GM21825 (cell line): ENCODE measurements at regions not wholly inside any gene's neighbourhood (a gene's known extent, or its start where the extent isn't known, plus 50 kb on each side); places are given as distances from the start of the nearest gene placed in this dataset.
"Not testable (repeated sequence)": the region's sequence is repeated elsewhere in the genome, so short reads cannot be mapped to it uniquely, and the experiment has no call there.

ENCODE experiments used
- ATAC-seq: cut with Tn5 transposase; IDR thresholded peaks from one replicate; pipeline ENCODE4 v1.9.1; 2021; ENCODE audit warnings: mild to moderate bottlenecking, moderate library complexity; ENCODE audit not compliant: unreplicated experiment

DNA sequence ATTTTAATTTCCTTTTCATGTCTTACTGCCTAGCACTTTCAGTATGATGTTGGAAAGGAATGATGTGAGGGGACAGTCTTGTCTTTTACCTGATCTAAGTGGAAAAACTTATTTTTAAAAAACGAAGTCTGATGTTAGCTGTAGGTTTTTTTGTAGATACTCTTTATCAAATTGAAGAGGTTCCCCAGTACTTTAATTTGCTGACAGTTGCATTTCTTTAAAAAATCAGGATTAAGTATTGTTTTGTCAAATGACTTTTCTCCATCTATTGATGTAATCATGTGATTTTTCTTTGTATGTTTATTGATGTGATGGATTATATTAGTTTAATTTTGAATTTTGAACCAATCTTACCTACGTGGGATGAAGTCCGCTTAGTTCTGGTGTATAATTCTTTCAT, 568.4 kb upstream of the AGA start:
- no peak for ATAC-seq

DNA sequence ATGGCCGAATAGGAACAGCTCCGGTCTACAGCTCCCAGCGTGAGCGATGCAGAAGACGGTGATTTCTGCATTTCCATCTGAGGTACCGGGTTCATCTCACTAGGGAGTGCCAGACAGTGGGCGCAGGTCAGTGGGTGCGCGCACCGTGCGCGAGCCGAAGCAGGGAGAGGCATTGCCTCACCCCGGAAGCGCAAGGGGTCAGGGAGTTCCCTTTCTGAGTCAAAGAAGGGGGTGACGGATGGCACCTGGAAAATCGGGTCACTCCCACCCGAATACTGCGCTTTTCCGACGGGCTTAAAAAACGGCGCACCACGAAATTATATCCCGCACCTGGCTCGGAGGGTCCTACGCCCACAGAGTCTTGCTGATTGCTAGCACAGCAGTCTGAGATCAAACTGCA, 572.8 kb upstream of the AGA start:
- not testable (repeated sequence) for ATAC-seq

DNA sequence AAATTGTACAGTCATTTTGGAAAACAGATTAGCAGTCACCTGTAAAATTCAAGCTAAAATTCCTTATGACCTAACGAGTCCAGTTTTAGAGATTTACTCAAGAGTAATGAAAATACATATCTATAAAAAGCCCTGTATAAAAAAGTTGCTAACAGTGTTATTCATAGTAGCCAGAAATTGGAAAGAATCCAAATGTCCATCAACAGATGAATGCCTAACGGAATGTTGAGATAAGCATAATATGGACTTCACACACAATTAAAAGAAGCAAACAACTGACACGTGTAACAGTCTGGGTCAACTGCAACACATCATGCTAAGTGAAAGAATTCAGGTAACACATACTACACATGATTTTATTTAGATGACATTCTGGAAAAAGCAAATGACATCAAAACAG, 584.8 kb upstream of the AGA start:
- ATAC-seq = no peak

- no peak for ATAC-seq
These were observed 585.6 kb upstream of the AGA start for GRCh38 chr4:178027796-178028195.

DNA sequence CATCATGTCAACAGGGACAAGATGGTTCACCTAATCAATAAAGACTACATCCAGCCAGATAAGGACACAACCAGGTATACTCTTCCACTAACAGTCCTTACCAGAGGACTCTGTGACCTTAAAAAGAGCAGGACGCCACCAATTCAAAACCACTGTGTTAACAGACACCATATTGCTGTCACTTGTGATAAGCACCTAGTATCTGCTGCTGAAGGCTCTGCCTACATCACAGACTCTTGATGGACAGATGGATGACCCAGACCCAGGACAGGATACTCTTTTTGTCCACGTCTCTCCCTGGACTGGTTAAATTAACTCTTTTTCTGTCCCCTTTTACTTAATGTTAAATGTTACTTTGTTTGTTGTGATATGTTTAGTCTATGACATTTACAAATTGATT, 586.2 kb upstream of the AGA start:
- ATAC-seq = no peak

DNA sequence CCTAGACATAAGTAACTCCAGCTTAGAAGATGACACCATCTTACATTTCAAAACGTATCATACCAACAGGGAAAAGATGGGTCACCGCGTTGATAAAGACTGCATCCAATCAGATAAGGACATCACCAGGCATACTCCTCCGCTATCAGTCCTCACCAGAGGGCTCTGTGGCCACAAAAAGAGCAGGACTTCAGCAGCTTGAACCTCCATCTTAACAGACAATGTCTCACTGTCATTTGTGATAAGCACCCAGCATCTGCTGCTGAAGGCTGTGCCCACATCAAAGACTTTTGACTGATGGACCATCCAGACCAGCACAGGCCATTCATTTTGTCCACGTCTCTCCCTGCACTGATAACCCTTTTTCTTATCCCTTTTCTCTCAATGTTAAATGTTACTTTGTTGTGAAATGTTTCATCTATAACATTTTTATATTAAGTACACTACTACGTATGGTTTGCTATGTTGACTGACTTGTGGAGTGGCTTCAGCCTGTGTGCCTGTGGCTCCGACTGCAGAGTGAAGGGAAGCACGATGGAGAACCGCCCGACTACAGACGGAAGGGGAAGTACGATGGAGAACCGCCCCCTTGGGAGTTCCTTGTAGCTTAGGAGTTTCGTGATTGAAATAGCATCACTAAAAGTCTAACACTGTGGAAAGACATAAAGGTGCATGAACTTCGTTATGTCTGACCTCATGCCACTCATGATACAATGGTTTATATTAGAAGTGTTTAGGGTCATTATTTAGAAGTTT, 595.4 kb upstream of the AGA start:
- ATAC-seq = no peak

DNA sequence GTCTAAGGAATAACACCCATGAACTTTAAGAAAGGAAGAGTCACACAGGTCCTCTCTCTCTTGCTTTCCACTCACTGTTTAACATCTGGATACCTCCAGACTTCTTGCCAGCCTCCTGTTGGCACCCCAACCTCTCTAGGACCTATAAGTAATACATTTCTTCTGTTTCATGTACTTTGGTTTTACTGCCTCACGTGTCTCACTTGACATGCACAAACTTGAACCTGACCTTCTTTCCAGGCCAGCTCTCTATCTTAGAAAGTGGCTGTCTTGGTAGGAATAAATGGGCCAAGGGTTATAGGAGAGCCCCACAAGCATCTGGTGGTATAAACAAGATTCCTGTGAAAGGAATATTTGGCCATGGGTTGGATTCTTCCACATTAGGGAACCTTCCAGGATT, 614.8 kb upstream of the AGA start:
- ATAC-seq = no peak

DNA sequence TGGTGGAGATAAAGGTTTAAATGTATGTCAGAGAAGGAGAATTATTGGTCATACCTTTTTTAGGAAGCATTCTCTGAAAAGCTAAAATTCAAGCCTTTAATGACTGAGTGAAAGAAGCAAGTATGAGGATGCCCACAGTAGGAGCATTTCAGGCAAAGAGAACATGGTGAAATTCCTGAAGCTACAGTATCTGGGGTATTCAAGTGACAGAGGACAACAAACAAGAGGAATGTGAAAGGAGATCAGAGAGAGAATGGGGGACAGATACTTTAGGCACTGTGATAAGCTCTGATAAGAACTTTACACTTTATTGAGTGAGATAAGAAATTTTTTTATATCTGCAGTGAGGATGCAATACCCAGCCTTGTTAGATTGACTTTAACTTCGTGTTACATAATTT, 621.3 kb upstream of the AGA start:
- ATAC-seq = no peak

DNA sequence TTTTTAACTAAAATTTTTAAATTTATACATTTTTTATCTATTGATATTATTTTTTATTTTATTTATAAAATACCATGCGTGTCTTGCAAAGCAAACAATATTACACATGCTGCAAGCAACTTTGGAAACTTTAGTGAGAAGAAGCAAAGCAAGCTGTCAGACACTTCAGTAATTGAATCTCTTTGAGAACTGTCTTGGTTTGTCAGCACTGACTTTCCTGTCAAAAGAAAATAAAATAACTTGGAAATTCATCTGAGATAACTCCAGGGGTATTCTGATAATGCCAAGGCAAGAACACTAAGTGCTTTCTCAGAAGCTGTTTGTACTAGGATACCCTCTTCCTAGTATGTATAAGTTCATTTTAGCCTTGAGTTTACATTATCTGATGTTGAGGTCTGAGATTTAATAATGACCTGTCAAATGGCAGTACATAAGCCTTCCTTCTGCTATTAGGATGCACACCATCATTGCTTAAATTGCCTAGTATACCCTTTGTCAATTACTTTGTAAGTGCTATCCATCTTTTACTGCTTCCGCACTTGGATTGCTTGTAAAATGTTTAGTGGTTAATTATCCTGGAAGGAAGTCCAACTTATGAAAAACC, 624.2 kb upstream of the AGA start:
- ATAC-seq = no peak

GRCh38 chr4:178068136-178068535, 625.9 kb upstream of the AGA start:
- no peak for ATAC-seq

DNA sequence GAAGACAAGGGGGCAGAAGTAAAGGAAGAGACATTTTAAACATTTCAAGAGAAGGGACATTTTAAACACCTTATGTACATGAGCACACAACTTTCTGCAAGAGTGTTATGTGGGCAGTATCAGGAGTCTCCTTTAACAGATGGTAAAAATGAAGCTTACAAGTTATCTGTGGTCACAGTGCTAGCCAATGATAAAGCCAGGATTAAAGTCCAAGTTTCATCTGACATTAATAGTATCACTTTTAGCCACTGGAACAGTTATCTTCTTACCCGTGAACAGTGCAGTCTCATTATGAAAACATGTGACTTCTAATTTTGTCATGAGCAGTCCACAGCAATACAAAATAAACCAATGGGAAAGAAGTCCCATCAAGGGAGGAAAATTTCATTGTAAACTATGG, 627.9 kb upstream of the AGA start:
- no peak for ATAC-seq

- no peak for ATAC-seq
These were observed 638.1 kb upstream of the AGA start for GRCh38 chr4:178080312-178080711.

DNA sequence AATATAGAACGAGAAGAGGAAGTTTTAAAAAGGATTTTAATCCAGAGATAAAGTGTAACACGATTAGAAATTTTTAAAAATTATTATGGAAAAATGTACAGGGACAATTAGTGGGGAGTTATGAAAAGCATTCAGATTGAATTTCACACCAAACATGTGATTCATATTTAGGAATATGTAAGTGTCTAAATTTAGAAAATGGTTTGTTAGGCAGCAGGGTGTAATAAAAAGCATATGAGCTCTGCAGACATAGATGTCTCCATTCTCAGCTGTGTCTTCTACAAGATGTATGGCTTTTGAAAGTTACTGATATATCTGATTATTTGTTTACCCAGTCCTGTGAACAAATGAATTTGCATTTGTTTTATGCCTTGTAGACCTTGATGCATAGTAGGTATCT, 638.9 kb upstream of the AGA start:
- no peak for ATAC-seq

DNA sequence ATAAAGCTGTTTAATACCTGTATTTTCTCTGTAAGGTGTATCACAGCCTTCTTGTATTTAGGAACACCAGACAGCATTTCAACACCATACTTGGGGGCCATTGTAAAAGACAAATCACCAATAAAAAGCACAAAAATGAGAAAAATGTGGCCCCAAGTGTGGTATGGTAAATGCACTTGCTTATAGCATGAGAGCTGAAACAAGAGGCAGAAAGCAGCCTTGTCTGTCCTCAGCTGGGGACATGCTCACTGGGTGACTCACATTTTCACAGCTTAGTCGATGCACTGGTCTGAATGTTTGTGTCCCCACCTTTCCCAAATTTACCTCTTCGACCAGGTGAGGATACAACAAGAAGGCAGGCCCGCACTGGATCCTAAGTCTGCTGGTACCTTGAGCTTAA, 639.7 kb upstream of the AGA start:
- ATAC-seq = no peak

DNA sequence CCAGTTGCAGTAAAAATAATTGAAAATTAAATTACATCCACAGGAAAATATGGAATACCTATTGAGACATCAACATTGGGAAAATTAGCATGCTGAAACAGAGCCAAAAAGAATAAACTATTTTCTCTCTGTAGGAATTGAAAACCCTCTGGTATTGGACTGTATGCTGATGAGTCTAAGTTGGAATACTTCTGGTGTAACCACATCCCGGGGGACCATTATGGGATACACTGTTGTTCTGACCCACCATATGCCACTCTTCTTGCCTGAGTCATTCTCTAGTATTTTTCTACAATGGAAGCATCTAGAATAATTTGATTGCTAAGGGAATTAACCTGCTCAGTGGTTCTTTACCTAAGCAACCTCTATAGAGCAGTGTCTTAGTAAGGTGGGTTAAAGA, 640.7 kb upstream of the AGA start:
- ATAC-seq = no peak

DNA sequence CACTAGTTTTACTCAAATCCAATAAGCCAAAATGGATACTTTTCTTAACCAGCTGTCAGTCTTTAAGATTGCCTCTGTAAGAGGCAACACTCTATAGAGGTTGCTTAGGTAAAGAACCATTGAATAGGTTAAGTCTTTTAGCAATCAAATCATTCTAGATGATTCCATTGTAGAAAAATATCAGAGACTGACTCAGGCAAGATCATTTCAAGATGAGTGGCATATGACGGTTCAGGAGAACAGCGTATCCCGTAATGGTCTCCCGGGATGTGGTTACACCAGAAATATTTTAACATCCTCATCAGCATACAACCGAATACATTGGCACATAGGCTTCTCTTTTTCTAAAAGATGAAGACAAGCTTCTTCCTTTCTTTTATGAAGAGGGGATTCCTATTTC, 641.7 kb upstream of the AGA start:
- no peak for ATAC-seq

GRCh38 chr4:178086320-178086719, 644.1 kb upstream of the AGA start:
- no peak for ATAC-seq

GRCh38 chr4:178090640-178091411, 648.6 kb upstream of the AGA start:
- ATAC-seq = no peak

GRCh38 chr4:178102139-178102538, 659.9 kb upstream of the AGA start:
- ATAC-seq = no peak

GRCh38 chr4:178105242-178105641, 663.0 kb upstream of the AGA start:
- no peak for ATAC-seq

DNA sequence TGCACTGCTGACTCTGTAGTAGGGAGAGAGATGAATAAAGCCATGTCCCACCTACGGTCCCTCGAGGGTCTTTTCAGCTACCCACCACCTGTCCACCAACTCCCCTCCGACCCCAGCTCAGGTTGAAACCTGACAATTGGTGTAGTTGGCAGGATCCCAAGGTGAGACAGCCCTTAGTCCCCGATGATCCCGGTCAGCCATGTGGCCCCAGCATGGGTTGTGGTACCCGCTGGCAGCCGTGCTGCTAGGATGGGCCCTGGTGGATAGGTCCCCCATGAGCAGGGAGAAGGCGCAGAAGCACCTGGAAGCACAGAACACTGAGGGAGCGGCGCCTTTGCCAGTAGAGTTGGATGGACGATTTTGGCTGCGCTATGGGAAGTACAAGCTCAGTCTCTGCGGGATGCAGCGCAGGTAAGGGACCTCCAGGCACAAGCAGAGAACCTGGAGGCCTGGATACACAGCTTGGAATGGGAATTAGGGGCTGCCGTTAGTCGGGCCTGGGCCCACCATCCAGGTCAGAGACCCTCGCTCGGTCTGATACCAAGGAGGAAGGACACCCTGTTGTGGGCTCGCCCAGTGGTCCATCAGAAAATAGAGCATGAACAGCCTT, 694.6 kb upstream of the AGA start:
- ATAC-seq = no peak
